Choroid plexus epithelial cell (primary cell): ENCODE measurements at regions not wholly inside any gene's neighbourhood (a gene's known extent, or its start where the extent isn't known, plus 50 kb on each side); places are given as distances from the start of the nearest gene placed in this dataset.
A peak's percentile ranks its signal among the peaks of the same experiment; 100 is the strongest.
"Not testable (repeated sequence)": the region's sequence is repeated elsewhere in the genome, so short reads cannot be mapped to it uniquely, and the experiment has no call there.

Source experiments
- DNase-seq: peaks from one replicate; pipeline ENCODE4 v3.0.0-alpha.2; 2010; ENCODE audit warnings: low read depth
- H3K4me3 ChIP-seq: 2 replicates; pipeline ENCODE4 v1.5.1; 2011; ENCODE audit warnings: low read depth, mild to moderate bottlenecking, control low read depth, low read length, moderate library complexity
- CTCF ChIP-seq: conservative IDR thresholded peaks from 2 replicates; pipeline ENCODE4 v1.5.1; 2011; ENCODE audit warnings: low read depth, mild to moderate bottlenecking, control low read depth, inconsistent platforms, low read length, moderate library complexity

GRCh38 chrY:11099004-11099403 is 1571.3 kb downstream of the TSPY10 start:
- no peak for DNase-seq
- no peak overlapping the region for H3K4me3 ChIP-seq
- TF ChIP-seq CTCF: no peak

GRCh38 chrY:11100472-11100871 is 1572.8 kb downstream of the TSPY10 start:
- DNase-seq, H3K4me3 ChIP-seq: not testable (repeated sequence)

GRCh38 chrY:11102987-11103386 is 1575.3 kb downstream of the TSPY10 start:
- not testable (repeated sequence) for DNase-seq, H3K4me3 ChIP-seq

GRCh38 chrY:11107127-11107918 is 1579.6 kb downstream of the TSPY10 start:
- H3K4me3 ChIP-seq, DNase-seq: not testable (repeated sequence)

GRCh38 chrY:11151724-11152123 is 1549.3 kb upstream of the USP9Y start:
- H3K4me3 ChIP-seq, DNase-seq: not testable (repeated sequence)

- DNase-seq, H3K4me3 ChIP-seq: not testable (repeated sequence)
- peak; percentile 2 for TF ChIP-seq CTCF
These were observed 1544.9 kb upstream of the USP9Y start for GRCh38 chrY:11156100-11156499.

GRCh38 chrY:11156846-11157245 is 1544.2 kb upstream of the USP9Y start:
- DNase-seq, H3K4me3 ChIP-seq: not testable (repeated sequence)

- DNase-seq, H3K4me3 ChIP-seq: not testable (repeated sequence)
These were observed 1524.0 kb upstream of the USP9Y start for GRCh38 chrY:11177033-11177432.

- not testable (repeated sequence) for H3K4me3 ChIP-seq, DNase-seq
These were observed 1499.9 kb upstream of the USP9Y start for GRCh38 chrY:11201133-11201532.

GRCh38 chrY:11214851-11215250 is 1486.2 kb upstream of the USP9Y start:
- DNase-seq: peak; percentile 54
- peak overlapping the region; percentile 59 for H3K4me3 ChIP-seq
